OCI-LY1 (cell line): ENCODE measurements at regions not wholly inside any gene's neighbourhood (a gene's known extent, or its start where the extent isn't known, plus 50 kb on each side); places are given as distances from the start of the nearest gene placed in this dataset.
"Not testable (repeated sequence)": the region's sequence is repeated elsewhere in the genome, so short reads cannot be mapped to it uniquely, and the experiment has no call there.

Experiments
- EZH2 ChIP-seq: fragments of 200-600 bp; sonication (generic), shearing (Covaris generic); IDR thresholded peaks from 2 replicates; pipeline ENCODE4 v1.8.0; 2017; ENCODE audit warnings: borderline replicate concordance, mixed run types, mild to moderate bottlenecking, antibody characterized with exemption, low read length, moderate library complexity, mixed read lengths
- TF ChIP-seq, protein P1 (sequence below): fragments of 200-600 bp; sonication (generic), shearing (Covaris generic); IDR thresholded peaks from 2 replicates; pipeline ENCODE4 v1.5.1; 2017; ENCODE audit warnings: mild to moderate bottlenecking, antibody characterized with exemption, low read length, moderate library complexity, mixed read lengths

DNA sequence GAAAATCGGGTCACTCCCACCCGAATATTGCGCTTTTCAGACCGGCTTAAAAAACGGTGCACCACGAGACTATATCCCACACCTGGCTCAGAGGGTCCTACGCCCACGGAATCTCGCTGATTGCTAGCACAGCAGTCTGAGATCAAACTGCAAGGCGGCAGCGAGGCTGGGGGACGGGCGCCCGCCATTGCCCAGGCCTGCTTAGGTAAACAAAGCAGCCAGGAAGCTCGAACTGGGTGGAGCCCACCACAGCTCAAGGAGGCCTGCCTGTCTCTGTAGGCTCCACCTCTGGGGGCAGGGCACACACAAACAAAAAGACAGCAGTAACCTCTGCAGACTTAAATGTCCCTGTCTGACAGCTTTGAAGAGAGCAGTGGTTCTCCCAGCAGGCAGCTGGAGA lies 611.9 kb upstream of the INTU start:
- TF ChIP-seq, protein P1, sequence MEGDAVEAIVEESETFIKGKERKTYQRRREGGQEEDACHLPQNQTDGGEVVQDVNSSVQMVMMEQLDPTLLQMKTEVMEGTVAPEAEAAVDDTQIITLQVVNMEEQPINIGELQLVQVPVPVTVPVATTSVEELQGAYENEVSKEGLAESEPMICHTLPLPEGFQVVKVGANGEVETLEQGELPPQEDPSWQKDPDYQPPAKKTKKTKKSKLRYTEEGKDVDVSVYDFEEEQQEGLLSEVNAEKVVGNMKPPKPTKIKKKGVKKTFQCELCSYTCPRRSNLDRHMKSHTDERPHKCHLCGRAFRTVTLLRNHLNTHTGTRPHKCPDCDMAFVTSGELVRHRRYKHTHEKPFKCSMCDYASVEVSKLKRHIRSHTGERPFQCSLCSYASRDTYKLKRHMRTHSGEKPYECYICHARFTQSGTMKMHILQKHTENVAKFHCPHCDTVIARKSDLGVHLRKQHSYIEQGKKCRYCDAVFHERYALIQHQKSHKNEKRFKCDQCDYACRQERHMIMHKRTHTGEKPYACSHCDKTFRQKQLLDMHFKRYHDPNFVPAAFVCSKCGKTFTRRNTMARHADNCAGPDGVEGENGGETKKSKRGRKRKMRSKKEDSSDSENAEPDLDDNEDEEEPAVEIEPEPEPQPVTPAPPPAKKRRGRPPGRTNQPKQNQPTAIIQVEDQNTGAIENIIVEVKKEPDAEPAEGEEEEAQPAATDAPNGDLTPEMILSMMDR: not testable (repeated sequence)
- TF ChIP-seq EZH2: not testable (repeated sequence)
